ENCODE measurements at regions not wholly inside any gene's neighbourhood (a gene's known extent, or its start where the extent isn't known, plus 50 kb on each side); places are given as distances from the start of the nearest gene placed in this dataset.
"Not testable (repeated sequence)": the region's sequence is repeated elsewhere in the genome, so short reads cannot be mapped to it uniquely, and the experiment has no call there.

DNA sequence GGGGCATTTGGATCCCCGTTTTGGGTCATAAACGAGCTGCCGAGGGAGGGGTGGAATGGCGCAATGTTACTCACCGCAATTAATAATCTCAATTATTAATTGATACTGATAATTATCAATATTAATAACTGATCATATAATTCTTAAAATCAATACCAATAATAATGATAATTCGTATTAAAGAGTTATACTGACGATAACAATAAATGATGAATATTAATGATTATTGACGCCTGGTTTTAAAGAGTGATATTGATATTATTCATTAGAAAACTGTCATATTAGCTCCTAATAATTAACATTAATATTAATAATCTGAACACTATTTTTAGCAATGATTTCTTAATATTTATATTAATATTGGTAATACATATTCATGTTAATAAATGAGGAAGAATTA, 92.4 kb downstream of the OTOP1 start:
- not testable (repeated sequence) for H3K4me1 ChIP-seq (ENCODE audit: control insufficient read depth, insufficient read depth, low read length); H3K9me3 ChIP-seq (ENCODE audit: control insufficient read depth, insufficient read depth, low read length); H3K27me3 ChIP-seq (ENCODE audit: control insufficient read depth, insufficient read depth, low read length); H3K27ac ChIP-seq (ENCODE audit: low read length); H3K36me3 ChIP-seq (ENCODE audit: control insufficient read depth, insufficient read depth, low read length); DNase-seq (ENCODE audit: low read depth, low spot score); H3K4me3 ChIP-seq (ENCODE audit: low read length)
- no CpG with 5 or more reads among the region's 8 CpGs for WGBS (ENCODE audit: insufficient coverage, insufficient read length)

- not testable (repeated sequence) for H3K27ac ChIP-seq (ENCODE audit: low read length); H3K4me3 ChIP-seq (ENCODE audit: low read length); H3K36me3 ChIP-seq (ENCODE audit: control insufficient read depth, insufficient read depth, low read length); H3K4me1 ChIP-seq (ENCODE audit: control insufficient read depth, insufficient read depth, low read length); H3K27me3 ChIP-seq (ENCODE audit: control insufficient read depth, insufficient read depth, low read length); DNase-seq (ENCODE audit: low read depth, low spot score); H3K9me3 ChIP-seq (ENCODE audit: control insufficient read depth, insufficient read depth, low read length)
- WGBS (ENCODE audit: insufficient coverage, insufficient read length): no CpG with 5 or more reads among the region's 9 CpGs
These were observed 90.1 kb downstream of the OTOP1 start for GRCh38 chr4:4136621-4137020.
